HG03103 (cell line): ENCODE measurements at regions not wholly inside any gene's neighbourhood (a gene's known extent, or its start where the extent isn't known, plus 50 kb on each side); places are given as distances from the start of the nearest gene placed in this dataset.

Source experiments
- ATAC-seq: cut with Tn5 transposase; IDR thresholded peaks from one replicate; pipeline ENCODE4 v1.9.1; 2021; ENCODE audit warnings: low read depth; ENCODE audit not compliant: unreplicated experiment

DNA sequence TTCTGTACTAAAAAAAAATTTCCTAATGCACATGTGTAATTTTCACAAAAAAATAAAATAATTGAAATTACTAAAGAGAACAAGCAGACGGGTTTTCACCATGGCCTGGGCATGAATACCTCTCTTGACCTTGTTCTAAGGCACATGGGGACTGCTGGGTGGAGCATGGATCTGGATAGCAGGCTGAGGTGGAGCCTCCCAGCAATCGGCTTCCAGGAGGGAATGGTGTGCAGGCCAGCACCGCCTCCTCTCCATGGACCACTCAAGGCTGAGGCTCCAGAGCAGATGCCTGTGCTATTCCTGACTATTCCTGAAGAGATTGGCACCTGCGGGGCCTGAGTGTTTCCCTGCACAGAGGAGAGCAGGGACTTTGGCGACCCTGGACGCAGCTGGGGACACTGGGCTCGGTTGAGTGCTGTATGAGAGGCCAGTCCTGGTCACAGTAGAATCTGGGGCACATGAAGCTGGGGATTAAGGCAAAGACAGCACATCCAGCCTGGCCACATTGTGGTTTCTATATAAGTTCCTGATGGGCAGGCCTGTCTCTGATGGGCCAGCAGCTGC is 963.6 kb downstream of the BRD1 start:
- ATAC-seq, result no peak

DNA sequence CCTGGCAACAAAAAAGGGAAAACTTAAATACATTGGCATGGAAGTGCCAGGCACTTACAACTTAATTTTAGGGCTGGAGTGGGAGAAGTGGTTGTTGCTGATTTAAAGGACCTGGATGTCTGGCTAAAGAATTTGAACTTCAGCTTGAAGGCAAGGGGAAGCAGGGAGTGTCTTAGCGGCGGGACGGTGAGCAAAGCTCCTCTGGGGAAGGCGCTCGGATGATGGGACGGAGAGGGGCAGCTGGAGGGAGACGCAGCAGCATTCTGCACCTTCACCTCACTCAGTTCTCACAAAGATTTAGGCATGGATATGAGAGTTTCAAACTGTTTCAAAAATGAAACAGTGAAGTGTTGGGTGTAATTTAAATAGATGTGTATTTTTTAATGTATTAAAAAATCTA is 967.1 kb downstream of the BRD1 start:
- no peak for ATAC-seq

DNA sequence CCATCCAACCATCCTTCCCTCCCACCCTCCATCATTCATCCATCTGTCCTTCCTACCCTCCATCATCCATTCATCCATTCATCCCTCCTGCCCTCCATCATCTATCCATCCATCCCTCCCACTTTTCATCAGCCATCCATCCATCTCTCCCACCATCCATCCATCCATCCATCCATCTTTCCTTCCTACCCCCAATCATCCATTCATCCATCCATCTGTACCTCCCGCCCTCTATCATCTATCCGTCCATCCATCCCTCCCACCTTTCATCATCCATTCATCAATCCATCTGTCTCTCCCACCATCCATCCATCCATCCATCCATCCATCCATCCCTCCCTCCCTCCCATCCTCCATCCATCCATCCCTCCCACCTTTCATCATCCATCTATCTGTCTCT is 968.8 kb downstream of the BRD1 start:
- ATAC-seq, result no peak

DNA sequence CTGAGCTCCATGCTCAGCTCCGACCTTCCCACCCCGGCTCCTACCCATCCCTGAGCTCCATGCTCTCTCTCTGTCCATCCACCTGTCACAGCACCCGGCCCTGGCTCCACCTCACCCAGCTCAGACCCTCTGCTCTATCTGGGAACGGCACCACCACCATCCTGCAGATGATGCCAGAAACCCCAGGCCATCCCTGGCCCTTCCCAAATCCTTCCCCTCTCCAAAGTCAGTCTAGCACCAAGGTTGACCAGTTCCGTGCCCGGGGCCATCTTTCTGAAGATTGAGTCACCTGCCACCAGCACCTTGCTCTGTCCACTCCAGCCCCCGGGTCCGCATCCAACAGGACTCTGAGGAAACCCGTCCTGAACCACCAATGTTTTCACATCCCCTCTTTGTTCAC is 969.6 kb downstream of the BRD1 start:
- no peak for ATAC-seq

DNA sequence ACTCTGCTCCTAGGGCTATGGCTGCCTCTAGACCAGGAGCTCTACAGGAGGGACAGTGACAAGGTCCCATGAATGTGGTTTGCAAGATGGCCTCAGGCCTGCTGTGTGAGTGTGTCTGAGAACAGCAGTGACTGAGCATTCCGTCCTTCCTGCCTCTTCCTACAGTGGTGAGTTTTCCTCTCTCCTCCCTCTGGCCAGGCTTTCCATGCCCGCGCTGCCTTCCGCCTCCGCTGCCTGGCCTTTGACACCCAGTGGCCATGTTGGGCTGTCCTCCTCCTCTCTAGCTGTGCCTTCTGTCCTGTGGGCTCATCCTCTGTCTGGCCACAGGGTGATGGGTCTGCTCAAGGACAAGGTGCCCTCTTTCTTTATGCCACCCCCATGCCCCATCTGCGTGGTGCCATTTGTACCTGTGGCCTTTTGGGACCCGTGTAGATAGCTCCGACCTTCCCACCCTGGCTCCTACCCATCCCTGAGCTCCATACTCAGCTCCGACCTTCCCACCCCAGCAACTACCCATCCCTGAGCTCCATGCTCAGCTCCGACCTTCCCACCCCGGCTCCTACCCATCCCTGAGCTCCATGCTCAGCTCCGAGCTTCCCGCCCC is 970.4 kb downstream of the BRD1 start:
- no peak for ATAC-seq

DNA sequence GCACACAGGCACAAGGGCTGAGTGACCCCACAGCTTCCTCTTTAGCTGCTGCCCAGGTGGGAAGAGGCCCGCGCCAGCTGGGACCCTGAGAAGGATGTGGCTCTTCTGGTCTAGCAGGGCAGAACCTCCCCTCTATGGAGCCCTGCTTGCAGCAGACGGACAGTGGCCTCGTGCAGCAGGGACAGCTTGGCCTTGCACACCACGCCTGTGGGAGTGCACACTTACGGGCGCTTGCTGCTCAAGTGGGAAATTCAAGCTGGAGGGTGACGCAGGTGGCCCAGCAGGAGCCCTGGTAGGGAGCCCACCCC is 971.4 kb downstream of the BRD1 start:
- ATAC-seq, result no peak

DNA sequence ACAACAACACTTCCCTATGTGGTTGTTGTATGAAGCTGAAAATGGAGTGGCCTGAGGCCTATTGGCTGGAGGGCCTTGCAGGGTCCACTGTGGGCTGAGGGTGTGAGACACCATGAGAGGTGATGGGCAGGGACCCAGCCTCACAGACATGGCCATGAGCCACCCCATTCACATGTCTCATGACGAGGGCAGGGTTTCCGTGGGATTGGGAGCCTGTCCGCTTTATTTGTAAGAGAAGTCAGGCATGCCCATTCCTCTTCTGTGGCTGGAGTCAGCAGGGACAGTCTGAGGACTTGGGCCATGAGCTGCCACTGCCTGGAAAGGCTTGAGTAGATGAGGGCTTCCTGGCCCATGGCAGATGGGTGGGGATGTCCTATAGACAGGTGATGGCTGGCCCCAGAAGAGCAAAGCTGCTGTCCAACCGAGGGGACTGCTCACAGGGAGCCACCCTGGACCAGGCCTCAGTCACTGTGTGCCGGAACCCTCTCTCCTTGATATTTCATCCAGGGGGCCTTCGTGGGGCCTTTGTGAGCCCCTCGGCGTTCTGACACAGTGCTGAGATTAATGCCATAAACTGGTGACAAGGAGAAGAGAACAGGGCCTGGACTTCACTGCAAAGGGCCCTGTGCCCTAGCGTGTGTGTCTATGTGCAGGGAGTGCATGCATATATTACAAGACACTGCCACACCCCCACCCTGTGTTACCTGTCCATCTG is 971.9 kb downstream of the BRD1 start:
- ATAC-seq, result no peak

DNA sequence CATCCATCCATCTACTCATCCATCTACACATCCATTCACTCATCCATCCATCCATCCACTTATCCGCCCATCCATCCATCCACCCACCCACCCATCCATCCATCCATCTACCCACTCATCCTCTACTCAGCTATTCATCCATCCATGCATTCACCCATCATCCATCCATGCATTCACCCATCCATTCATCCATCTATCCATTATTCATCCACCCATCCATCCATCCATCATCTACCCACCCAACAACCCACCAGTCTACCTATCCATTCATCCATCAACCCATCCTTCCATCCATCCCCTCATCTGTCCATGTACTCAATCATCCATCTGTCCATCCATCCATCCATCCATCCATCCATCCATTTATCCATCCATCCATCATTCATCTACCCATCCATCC is 972.7 kb downstream of the BRD1 start:
- ATAC-seq, result no peak

DNA sequence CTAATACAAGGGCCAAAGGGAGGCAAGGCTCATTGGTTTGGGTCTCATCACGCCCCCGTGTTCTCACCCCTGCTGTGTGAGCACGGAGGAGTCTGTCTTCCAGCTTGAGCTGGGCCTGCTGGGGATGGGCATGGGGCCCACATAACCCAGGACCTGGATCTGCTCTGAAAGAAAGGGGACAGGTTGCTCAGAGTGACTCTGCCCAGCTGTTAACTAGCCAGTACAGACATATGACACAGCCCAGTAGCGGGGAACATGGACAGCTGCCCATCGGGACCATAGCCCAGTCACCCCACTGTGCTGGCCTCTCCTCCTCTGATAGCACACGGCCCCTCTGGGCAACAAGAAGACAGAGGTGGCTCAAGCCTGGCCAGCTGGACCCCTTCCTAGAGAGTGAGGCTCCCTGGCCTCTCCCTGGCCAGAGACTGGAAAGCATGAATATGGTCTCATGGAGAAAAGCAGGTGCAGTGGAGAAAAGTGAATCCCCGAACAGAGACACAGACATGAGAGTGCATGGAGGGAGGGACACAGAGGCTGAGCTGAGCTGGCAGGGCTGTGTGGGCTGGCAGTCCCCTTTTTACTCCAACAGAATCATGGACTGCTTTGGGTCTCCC is 973.9 kb downstream of the BRD1 start:
- ATAC-seq, result no peak

DNA sequence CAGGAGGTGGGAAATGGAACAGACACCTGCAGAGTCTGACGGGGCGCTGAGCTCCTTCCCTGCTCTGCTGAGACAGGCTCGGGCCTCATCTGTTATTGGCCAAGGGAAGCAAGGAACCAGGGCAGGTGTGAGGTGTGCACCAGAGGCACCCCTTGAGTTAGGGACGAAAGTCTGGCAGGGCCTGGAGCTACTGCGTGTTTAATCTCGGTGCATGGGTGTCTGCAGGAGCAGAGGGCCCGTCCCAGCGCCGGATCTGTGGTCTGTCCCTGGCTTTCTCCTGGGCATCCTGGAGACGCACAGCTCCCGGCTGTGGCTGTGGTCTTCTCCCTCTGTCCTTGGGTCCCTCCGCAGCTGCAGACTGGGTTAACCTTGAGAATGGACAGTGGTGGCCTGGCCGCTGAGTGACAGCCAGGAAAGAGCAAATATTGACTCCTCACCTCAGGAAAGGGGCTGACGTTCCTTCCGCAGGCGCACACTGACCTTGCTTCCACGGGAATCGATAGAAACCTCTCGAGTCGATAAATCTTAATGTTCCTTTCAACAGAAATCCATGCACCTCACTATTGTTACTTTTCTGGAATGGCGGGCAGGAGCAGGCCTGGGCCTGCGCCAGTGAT is 975.6 kb downstream of the BRD1 start:
- no peak for ATAC-seq

DNA sequence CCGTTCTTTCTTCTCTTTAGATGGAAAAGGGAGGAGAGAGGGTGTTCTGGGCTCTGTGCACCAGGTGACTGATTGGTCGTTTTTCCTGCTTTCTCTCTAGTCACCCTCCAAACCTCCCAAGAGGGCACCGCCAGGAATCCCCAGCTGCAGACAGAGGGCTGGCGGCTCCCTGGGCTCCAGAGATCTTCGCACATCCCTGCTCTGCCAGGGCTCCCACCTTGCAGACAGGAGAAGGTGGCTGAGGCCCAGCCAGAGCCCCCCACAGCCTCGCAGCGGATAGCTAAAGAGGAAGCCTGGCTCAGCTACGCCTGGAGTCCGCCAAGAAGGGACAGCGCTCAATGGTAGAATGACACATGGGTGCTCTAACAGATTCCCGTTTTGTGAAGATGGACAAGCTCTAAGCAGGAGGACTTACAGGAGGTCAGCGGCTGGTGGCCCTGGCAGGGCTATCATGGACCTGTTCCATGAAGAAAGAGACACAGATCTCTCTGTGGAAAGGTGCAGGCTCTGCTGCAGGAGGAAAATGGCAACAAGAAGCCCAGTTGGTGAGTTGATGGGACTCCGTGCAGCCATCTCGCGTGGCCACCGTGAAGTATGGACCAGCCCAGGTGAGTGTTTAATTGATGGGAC is 976.9 kb downstream of the BRD1 start:
- ATAC-seq, result no peak

DNA sequence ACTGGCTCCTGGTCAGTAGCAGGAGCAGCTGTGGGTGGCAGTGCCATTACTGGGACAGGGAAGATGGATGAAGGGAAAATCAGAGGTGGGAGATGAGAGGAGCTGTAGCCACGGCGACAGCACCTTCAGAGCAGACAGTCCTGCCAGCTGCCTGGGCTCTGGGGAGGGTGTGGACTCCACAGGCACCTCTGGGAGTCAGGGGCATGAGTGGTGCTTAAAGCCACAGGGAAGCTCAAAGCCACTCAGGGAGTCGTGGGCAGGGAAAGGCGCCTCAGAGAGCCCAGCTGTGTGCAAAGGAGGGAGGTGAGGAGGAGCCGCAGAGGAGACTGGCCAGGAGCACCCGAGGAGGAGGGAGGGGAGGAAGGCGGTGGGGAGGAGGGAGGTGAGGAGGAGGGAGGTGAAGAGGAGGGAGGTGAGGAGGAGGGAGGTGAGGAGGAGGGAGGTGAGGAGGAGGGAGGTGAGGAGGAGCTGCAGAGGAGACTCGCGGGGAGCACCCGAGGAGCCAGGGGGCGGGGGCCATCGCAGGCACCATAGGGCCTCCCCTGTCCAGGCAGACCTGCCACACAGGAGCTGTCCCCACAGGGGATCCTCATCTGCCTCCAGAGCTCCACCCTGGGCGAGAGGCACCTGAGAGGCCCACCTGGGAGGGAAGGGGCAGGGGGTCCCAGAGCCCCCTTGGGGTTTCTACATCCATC is 977.6 kb downstream of the BRD1 start:
- no peak for ATAC-seq

DNA sequence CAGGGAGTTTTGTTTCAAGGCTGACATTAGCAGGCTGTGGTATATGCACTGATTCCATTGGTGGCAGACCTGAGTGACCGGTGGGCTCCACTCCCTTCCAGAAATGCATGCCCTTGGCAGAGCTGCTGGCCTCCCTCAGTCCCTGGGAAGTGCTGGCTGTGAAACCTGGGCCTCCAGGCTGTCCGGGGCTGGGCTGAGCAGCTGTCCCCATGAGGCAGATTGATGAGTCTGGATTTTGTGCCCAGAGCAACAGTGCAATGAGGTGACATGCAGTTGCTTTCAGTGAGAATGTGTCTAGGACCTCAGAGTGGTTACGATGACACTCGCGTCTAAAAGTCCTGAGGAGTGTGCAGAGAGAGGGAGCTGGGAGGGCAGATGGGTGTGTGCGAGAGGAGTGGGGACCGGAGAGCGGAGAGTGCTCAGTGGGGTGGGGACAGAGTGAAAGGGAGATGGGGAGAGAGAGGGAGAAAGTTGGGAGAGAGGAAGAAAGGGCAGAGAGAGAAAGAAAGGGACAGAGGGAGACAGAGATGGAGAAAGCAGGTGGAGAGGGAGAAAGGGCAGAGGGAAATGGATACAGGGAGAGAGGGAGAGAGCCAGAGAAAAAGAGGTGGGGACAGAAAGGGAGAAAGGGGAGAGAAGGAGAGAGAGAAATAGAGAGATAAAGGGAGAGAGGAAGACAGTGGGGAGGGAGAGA is 978.3 kb downstream of the BRD1 start:
- ATAC-seq, result no peak

DNA sequence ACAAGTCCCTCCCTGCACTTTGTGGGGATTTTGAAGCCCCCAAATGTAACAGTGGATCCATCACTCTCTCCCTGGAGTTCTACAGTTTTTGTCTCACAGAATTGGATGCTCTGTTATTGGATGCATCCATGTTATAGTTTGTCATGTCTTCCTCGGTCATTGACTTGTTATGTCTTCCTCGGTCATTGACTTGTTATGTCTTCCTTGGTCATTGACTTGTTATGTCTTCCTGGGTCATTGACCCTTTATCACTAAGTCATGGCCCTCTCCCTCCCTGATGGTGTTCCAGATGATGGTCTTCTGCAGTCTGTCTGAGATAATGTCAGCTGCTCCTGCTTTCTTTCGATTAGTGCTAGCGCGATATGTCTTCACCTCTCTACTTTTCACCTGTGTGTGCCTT is 981.5 kb downstream of the BRD1 start:
- ATAC-seq, result no peak

DNA sequence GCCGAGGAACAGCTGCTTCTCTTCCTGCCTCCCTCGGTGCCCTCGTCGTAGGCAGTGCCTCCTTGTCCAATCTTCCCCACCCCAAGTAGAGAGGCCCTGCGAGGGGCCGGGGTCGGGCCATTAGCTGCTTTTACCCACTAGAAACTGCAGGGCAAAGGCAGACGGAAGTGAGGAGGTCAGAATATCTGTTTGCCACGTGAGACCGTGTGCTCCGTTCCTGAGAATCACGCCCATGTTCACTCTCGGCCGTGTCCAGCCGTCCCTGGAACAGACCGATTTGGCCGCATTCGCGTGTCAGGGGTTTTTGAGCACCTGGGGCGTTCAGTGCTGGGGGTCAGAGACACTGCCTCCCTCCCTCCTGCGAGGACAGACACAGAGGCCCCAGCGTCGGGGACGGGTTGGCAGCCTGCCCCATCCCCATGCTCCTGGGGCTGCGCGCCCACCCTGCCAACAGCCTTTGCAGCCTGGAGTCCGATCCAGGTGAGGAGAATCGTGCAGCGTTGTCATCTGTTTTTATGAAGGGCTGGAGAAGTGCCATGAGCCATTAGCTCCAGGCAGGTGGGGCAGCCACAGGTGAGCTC is 982.2 kb downstream of the BRD1 start:
- ATAC-seq, result no peak

DNA sequence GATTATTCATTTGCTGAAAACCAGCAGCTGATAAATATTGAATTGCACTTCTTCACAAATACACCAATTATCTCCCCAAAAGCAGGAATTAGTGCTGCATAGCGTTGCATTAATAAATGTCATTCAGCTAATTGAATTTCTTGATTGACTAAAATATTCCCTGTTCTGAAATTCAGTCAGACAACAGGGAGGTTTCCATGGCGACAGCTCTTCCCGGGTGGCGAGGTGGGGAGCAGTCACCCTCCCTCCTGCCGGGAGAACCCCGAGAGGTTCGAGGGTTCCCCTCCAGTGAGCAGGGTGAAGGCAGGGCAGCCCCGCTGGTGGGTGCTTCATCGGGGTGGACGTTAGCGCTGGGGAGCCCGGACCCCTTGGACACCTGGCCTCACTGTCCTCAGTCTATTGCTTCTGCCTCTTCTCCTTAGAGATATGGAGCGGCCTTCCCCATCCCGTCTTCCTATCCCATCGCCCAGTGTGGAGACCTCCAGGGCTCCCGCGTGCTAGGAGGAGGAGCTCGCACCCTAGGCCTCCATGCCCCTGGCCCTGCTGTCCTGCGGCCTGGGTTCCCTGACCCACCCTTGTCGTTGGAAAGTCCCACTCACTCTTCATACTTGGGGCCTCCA is 983.5 kb downstream of the BRD1 start:
- no peak for ATAC-seq

DNA sequence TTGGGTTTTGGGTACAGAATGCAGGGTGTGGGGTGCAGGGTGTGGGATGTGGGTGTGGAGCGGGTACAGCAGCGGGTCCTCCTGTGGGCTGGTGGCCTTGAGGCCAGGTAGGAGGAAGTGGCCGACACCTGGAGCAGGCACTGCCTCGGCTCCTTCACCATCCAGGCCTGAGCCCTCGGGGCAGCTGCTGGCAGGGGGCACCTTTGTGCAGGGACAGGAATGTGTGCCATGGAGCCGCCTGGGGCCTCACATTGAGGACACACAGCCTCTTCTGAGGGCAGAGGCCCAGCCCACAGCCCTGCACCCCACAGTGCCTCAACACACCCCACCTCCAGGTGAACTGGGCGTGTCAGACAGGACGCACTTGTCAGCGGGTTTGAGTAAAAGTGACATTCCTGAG is 984.0 kb downstream of the BRD1 start:
- no peak for ATAC-seq

DNA sequence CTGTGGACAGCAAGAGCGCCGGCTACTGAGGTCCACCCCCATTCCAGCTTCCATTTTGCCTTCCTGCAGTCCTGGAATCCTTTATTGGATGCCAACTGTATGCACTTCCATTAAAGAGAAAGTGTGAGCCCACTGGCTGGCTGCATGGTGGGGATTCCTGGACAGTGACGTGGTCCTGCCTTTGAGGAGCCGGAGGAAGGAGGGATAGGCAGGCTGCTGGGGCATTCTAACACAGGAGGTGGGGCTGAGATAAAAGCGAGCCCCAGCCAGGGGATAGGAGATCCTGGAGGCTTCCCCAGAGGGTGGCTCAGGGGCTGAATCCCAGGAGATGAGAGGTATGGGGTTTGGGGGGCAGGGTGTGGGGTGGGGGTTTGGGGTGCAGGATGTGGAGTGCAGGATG is 984.7 kb downstream of the BRD1 start:
- ATAC-seq, result no peak

DNA sequence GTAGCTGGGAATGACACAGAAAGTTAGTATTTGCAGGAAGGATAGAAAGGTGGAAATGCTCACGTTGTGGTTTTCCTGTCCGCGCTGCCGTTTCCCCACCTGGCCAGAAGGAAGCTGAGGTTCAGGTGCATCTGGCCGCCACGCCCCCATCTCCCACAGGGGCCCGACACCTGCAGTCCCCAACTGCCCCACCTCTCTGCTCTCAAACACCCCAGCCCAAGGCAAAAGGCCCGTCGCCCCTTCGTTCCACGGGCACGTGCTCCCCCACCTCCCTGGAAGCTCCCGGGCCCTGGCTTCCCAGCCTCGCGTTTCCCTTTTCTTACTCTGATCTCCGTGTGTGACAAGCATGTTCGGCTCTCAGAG is 985.1 kb downstream of the BRD1 start:
- ATAC-seq, result no peak
